ENCODE measurements at regions not wholly inside any gene's neighbourhood (a gene's known extent, or its start where the extent isn't known, plus 50 kb on each side); places are given as distances from the start of the nearest gene placed in this dataset.

- Histone ChIP-seq H3K4me2 (ENCODE audit: control insufficient read depth, insufficient read depth) (no peak overlapping the region), H3K4me1 (ENCODE audit: control insufficient read depth, insufficient read depth, low read length) (no peaks in the 10 kb centered on the region), H3K9ac (ENCODE audit: control insufficient read depth, insufficient read depth, low read length) (no peak overlapping the region), H3K79me2 (ENCODE audit: control insufficient read depth, insufficient read depth, low read length) (no peaks in the 10 kb centered on the region), H3K27ac (ENCODE audit: control insufficient read depth, insufficient read depth) (no peak overlapping the region), H2AFZ (ENCODE audit: control insufficient read depth, low read depth, low read length) (no peak overlapping the region), H3K9me3 (replicated peaks; ENCODE audit: control insufficient read depth, insufficient read depth, low read length) (no peaks in the 10 kb centered on the region), H4K20me1 (ENCODE audit: control insufficient read depth, insufficient read depth) (no peaks in the 10 kb centered on the region), H3K27me3 (replicated peaks in 1 of 2; ENCODE audit: control insufficient read depth in 2 of 2, insufficient read depth in 2 of 2, low read length in 1 of 2) (no peaks in the 10 kb centered on the region), H3K4me3 (no peak overlapping the region), H3K36me3 (ENCODE audit: control insufficient read depth in 2 of 2, insufficient read depth in 2 of 2, low read length in 1 of 2) (no peaks in the 10 kb centered on the region)
- POLR2A ChIA-PET = no interaction called here
- ATAC-seq = no peak
- no peak for DNase-seq (ENCODE audit: low read depth, low spot score)
- SMC1A ChIA-PET (ENCODE audit: uncharacterized antibody, unreplicated experiment) = no interaction called here
- in situ Hi-C loops (cut with MboI) (no loop called here), intact Hi-C loops (cut with micrococcal nuclease; ENCODE audit: unreplicated experiment) (no loop called here)
- FAIRE-seq = no peak
- BruUV-seq (replicated peaks) = no TSS peak
- RAD21 ChIA-PET (ENCODE audit: unreplicated experiment) = no interaction called here
- WGBS (ENCODE audit: insufficient coverage, insufficient replicate concordance, low lambda C conversion rate, missing lambda C conversion rate) = 19% methylated on average over 3 of the region's 3 CpGs
- CTCF ChIA-PET = interaction anchor here (0.6 kb wide), 1 partner anchor 34 kb away, joined by 3 read pairs; no protein-coding TSS in a partner anchor
- TF ChIP-seq STAT3 (IDR thresholded peaks at IDR 0.05; ENCODE audit: low read depth, low read length) (no peak), PAX5 (IDR thresholded peaks at IDR 0.05; ENCODE audit: borderline replicate concordance, low read depth, low read length) (no peak), HDAC6 (IDR thresholded peaks at IDR 0.05; ENCODE audit: unreplicated experiment) (no peak), USF2 (IDR thresholded peaks at IDR 0.05; ENCODE audit: borderline replicate concordance, low read depth, low read length) (no peak), TBL1XR1 (IDR thresholded peaks at IDR 0.05; ENCODE audit: low read depth, low read length) (no peak), BHLHE40 (IDR thresholded peaks at IDR 0.05; ENCODE audit: borderline replicate concordance in 1 of 2, low read depth in 2 of 2, low read length in 1 of 2) (no peak), ZNF687 (IDR thresholded peaks at IDR 0.05) (no peak), RCOR1 (conservative IDR thresholded peaks at IDR 0.05; ENCODE audit: low read depth, low read length) (no peak), TCF7 (IDR thresholded peaks at IDR 0.05; ENCODE audit: borderline replicate concordance) (no peak), CHD1 (IDR thresholded peaks at IDR 0.05; ENCODE audit: low read depth, low read length) (no peak), HSF1 (IDR thresholded peaks at IDR 0.05; ENCODE audit: low read depth, low read length) (no peak), IRF3 (IDR thresholded peaks at IDR 0.05) (no peak), HCFC1 (IDR thresholded peaks at IDR 0.05; ENCODE audit: low read length) (no peak), NRF1 (conservative IDR thresholded peaks at IDR 0.05; ENCODE audit: low read depth, low read length) (no peak), CHD2 (IDR thresholded peaks at IDR 0.05; ENCODE audit: borderline replicate concordance, low read depth, low read length) (no peak)
Observed at GRCh38 chr13:58633226-58633625, 1001.7 kb downstream of the PCDH17 start.
